Fibroblast of skin of left biceps (primary cell): ENCODE measurements at regions not wholly inside any gene's neighbourhood (a gene's known extent, or its start where the extent isn't known, plus 50 kb on each side); places are given as distances from the start of the nearest gene placed in this dataset.
A peak's percentile ranks its signal among the peaks of the same experiment; 100 is the strongest.
"Not testable (repeated sequence)": the region's sequence is repeated elsewhere in the genome, so short reads cannot be mapped to it uniquely, and the experiment has no call there.

Experiments used
- DNase-seq, 2 experiments: peaks; one replicate each; pipeline ENCODE4 v3.0.0-alpha.2; 2013; ENCODE audit warnings: low read depth in 2 of 2

- DNase-seq: no peak
Measured at GRCh38 chr3:78312851-78313250, 1273.0 kb downstream of the ROBO2 start.

GRCh38 chr3:78313332-78313731 lies 1273.4 kb downstream of the ROBO2 start:
- no peak for DNase-seq

GRCh38 chr3:78314327-78314726 lies 1274.4 kb downstream of the ROBO2 start:
- no peak for DNase-seq

GRCh38 chr3:78317774-78318173 lies 1277.9 kb downstream of the ROBO2 start:
- DNase-seq: no peak

- no peak for DNase-seq
Measured at GRCh38 chr3:78322780-78323179, 1282.9 kb downstream of the ROBO2 start.

- DNase-seq: peak in 1 of 2 experiments; percentile 0
Measured at GRCh38 chr3:78337801-78338211, 1297.9 kb downstream of the ROBO2 start.

- no peak for DNase-seq
Measured at GRCh38 chr3:78338405-78338804, 1298.5 kb downstream of the ROBO2 start.

- DNase-seq: no peak
Measured at GRCh38 chr3:78343221-78343620, 1303.3 kb downstream of the ROBO2 start.

GRCh38 chr3:78344267-78344666 lies 1304.4 kb downstream of the ROBO2 start:
- DNase-seq: not testable (repeated sequence)

GRCh38 chr3:78344918-78345317 lies 1305.0 kb downstream of the ROBO2 start:
- DNase-seq: no peak

- no peak for DNase-seq
Measured at GRCh38 chr3:78347176-78347575, 1307.3 kb downstream of the ROBO2 start.

GRCh38 chr3:78348664-78349063 lies 1308.8 kb downstream of the ROBO2 start:
- no peak for DNase-seq

GRCh38 chr3:78349571-78349970 lies 1309.7 kb downstream of the ROBO2 start:
- no peak for DNase-seq

GRCh38 chr3:78351334-78351733 lies 1311.4 kb downstream of the ROBO2 start:
- no peak for DNase-seq

GRCh38 chr3:78353231-78353630 lies 1313.3 kb downstream of the ROBO2 start:
- DNase-seq: no peak

- no peak for DNase-seq
Measured at GRCh38 chr3:78360849-78361248, 1321.0 kb downstream of the ROBO2 start.

- DNase-seq: no peak
Measured at GRCh38 chr3:78368636-78369345, 1328.9 kb downstream of the ROBO2 start.

GRCh38 chr3:78390221-78390620 lies 1350.3 kb downstream of the ROBO2 start:
- DNase-seq: no peak

- DNase-seq: no peak
Measured at GRCh38 chr3:78398401-78398800, 1358.5 kb downstream of the ROBO2 start.

- DNase-seq: no peak
Measured at GRCh38 chr3:78402720-78403119, 1362.8 kb downstream of the ROBO2 start.

- no peak for DNase-seq
Measured at GRCh38 chr3:78405745-78406144, 1362.1 kb downstream of the ROBO1 start.

GRCh38 chr3:78406396-78406795 lies 1361.4 kb downstream of the ROBO1 start:
- no peak for DNase-seq

GRCh38 chr3:78410077-78410476 lies 1357.7 kb downstream of the ROBO1 start:
- no peak for DNase-seq

GRCh38 chr3:78414261-78414660 lies 1353.5 kb downstream of the ROBO1 start:
- DNase-seq: no peak
